CD4-positive, alpha-beta T cell (primary cell): ENCODE measurements at regions not wholly inside any gene's neighbourhood (a gene's known extent, or its start where the extent isn't known, plus 50 kb on each side); places are given as distances from the start of the nearest gene placed in this dataset.

Source experiments
- ATAC-seq: fragments of 200-7000 bp; cut with Tn5 transposase; one replicate; pipeline ENCODE4 v1.10.0; 2022; ENCODE audit warnings: mild to moderate bottlenecking; ENCODE audit not compliant: poor library complexity
- CTCF ChIA-PET: fragments of 350-600 bp; sonication (Branson Sonifier 250); formaldehyde crosslinking; loops from one replicate; lab custom pipeline; 2021; ENCODE audit warnings: antibody characterized with exemption, inconsistent platforms; lab: Charles Lee
- POLR2A ChIA-PET: fragments of 350-600 bp; sonication (Branson Sonifier 250); formaldehyde crosslinking; loops from one replicate; lab custom pipeline; 2021; ENCODE audit warnings: antibody characterized with exemption, inconsistent platforms; lab: Charles Lee
- DNase-seq, 14 experiments: peaks; one replicate each; pipeline ENCODE4 v3.0.0-alpha.2; 2013 to 2020; ENCODE audit warnings: mixed read lengths in 2 of 14
- H3K27ac ChIP-seq, 2 donors: one replicate each; pipeline versions ENCODE4 v1.5.1 to v1.7.0; 2013; ENCODE audit warnings: low read length in 2 of 2, low read depth in 1 of 2, mild to moderate bottlenecking in 1 of 2
- H3K27me3 ChIP-seq, 2 experiments: 1 replicate in 1 of 2; 2 replicates in 1 of 2; pipeline versions ENCODE4 v1.6.1 to v1.7.0; 2013; ENCODE audit warnings: low read length in 2 of 2, control low read depth in 1 of 2, mild to moderate bottlenecking in 1 of 2, moderate library complexity in 1 of 2; ENCODE audit not compliant: insufficient read depth in 2 of 2, control insufficient read depth in 1 of 2
- H3K36me3 ChIP-seq: one replicate; pipeline ENCODE4 v1.6.1; 2013; ENCODE audit warnings: low read length, control low read depth; ENCODE audit not compliant: insufficient read depth
- H3K4me1 ChIP-seq: one replicate; pipeline ENCODE4 v1.6.1; 2013; ENCODE audit warnings: low read length, control low read depth; ENCODE audit not compliant: insufficient read depth
- H3K4me3 ChIP-seq: one replicate; pipeline ENCODE4 v1.5.1; 2013; ENCODE audit warnings: mild to moderate bottlenecking, low read length, moderate library complexity
- H3K9me3 ChIP-seq, 2 experiments: 1 replicate in 1 of 2; 2 replicates in 1 of 2; pipeline versions ENCODE4 v1.6.1 to v1.7.0; 2013; ENCODE audit warnings: low read length in 2 of 2, mild to moderate bottlenecking in 2 of 2, control low read depth in 1 of 2, moderate library complexity in 1 of 2; ENCODE audit not compliant: control insufficient read depth in 1 of 2, insufficient read depth in 1 of 2
- H3K27ac Mint-ChIP-seq: one replicate; pipeline ENCODE4 v1.8.0; 2020; ENCODE audit warnings: mixed read lengths
- H3K27me3 Mint-ChIP-seq: one replicate; pipeline ENCODE4 v1.8.0; 2021; ENCODE audit warnings: mixed read lengths
- H3K36me3 Mint-ChIP-seq: one replicate; pipeline ENCODE4 v1.8.0; 2021; ENCODE audit warnings: low read depth, mixed read lengths
- H3K4me1 Mint-ChIP-seq: one replicate; pipeline ENCODE4 v1.8.0; 2021; ENCODE audit warnings: low read depth, mixed read lengths
- H3K4me3 Mint-ChIP-seq: one replicate; pipeline ENCODE4 v1.8.0; 2020; ENCODE audit warnings: mild to moderate bottlenecking, mixed read lengths
- H3K9me3 Mint-ChIP-seq: one replicate; pipeline ENCODE4 v1.8.0; 2020; ENCODE audit warnings: mixed read lengths
- CTCF ChIP-seq: fragments of 200-600 bp; IDR thresholded peaks from one replicate; pipeline ENCODE4 v1.8.0; 2022; ENCODE audit warnings: antibody characterized with exemption, mild to moderate bottlenecking
- intact Hi-C, 2 experiments: fragments of 100-400 bp; cut with DNase I in 1 of 2; cut with micrococcal nuclease in 1 of 2; formaldehyde crosslinking; loops; one replicate each; pipeline versions ENCODE4 v1.15.1 to v1.9.0; 2023 to 2025; cut with DNase I, micrococcal nuclease

GRCh38 chr4:154067786-154068185 is 278.9 kb upstream of the SFRP2 start:
- Mint-ChIP-seq H3K4me1 (no peaks in the 10 kb centered on the region), H3K9me3 (peaks cover 9% of the 10 kb centered on the region), H3K27me3 (peaks cover 9% of the 10 kb centered on the region), H3K36me3 (no peaks in the 10 kb centered on the region), H3K4me3 (no peak overlapping the region), H3K27ac (no peak overlapping the region)
- no peaks in the 10 kb centered on the region for H3K27me3 ChIP-seq
- no peak for DNase-seq
- ChIA-PET CTCF (interaction anchor here (0.7 kb wide), 1 partner anchor 1699 kb away, joined by 3 read pairs; no protein-coding TSS in a partner anchor), POLR2A (no interaction called here)
- H3K27ac ChIP-seq = no peak overlapping the region
- H3K9me3 ChIP-seq = peaks cover 19 to 20% of the 10 kb centered on the region in 2 experiments
- no peak for TF ChIP-seq CTCF
- H3K4me3 ChIP-seq = no peak overlapping the region
- no peaks in the 10 kb centered on the region for H3K4me1 ChIP-seq
- no peak for ATAC-seq
- intact Hi-C loops = no loop called here
- H3K36me3 ChIP-seq = no peaks in the 10 kb centered on the region

- no peak overlapping the region for H3K4me3 ChIP-seq
- H3K36me3 ChIP-seq = no peaks in the 10 kb centered on the region
- Mint-ChIP-seq H3K9me3 (peaks cover 9% of the 10 kb centered on the region), H3K27me3 (peaks cover 4% of the 10 kb centered on the region), H3K36me3 (no peaks in the 10 kb centered on the region), H3K27ac (no peak overlapping the region), H3K4me3 (no peak overlapping the region), H3K4me1 (no peaks in the 10 kb centered on the region)
- TF ChIP-seq CTCF = no peak
- no peaks in the 10 kb centered on the region for H3K27me3 ChIP-seq
- ATAC-seq (no peak), DNase-seq (no peak)
- no peaks in the 10 kb centered on the region for H3K4me1 ChIP-seq
- ChIA-PET CTCF (no interaction called here), POLR2A (no interaction called here)
- intact Hi-C loops = no loop called here
- peaks cover 19 to 30% of the 10 kb centered on the region in 2 experiments for H3K9me3 ChIP-seq
- no peak overlapping the region for H3K27ac ChIP-seq
Observed at GRCh38 chr4:154065368-154065767, 276.5 kb upstream of the SFRP2 start.

GRCh38 chr4:154064244-154064643 is 275.4 kb upstream of the SFRP2 start:
- CTCF ChIA-PET = no interaction called here
- no peaks in the 10 kb centered on the region for H3K36me3 Mint-ChIP-seq
- Histone ChIP-seq H3K4me1 (no peaks in the 10 kb centered on the region), H3K36me3 (no peaks in the 10 kb centered on the region), H3K4me3 (no peak overlapping the region), H3K27ac (no peak overlapping the region), H3K27me3 (no peaks in the 10 kb centered on the region), H3K9me3 (peaks cover 19 to 32% of the 10 kb centered on the region in 2 experiments)
- DNase-seq (no peak), ATAC-seq (no peak)
- H3K4me1 Mint-ChIP-seq = no peaks in the 10 kb centered on the region
- peaks cover 9% of the 10 kb centered on the region for H3K9me3 Mint-ChIP-seq
- no peak overlapping the region for H3K27ac Mint-ChIP-seq
- no peak overlapping the region for H3K4me3 Mint-ChIP-seq
- POLR2A ChIA-PET = no interaction called here
- no peak for TF ChIP-seq CTCF
- no peaks in the 10 kb centered on the region for H3K27me3 Mint-ChIP-seq
- intact Hi-C loops = no loop called here
